ENCODE measurements at regions not wholly inside any gene's neighbourhood (a gene's known extent, or its start where the extent isn't known, plus 50 kb on each side); places are given as distances from the start of the nearest gene placed in this dataset.

DNA sequence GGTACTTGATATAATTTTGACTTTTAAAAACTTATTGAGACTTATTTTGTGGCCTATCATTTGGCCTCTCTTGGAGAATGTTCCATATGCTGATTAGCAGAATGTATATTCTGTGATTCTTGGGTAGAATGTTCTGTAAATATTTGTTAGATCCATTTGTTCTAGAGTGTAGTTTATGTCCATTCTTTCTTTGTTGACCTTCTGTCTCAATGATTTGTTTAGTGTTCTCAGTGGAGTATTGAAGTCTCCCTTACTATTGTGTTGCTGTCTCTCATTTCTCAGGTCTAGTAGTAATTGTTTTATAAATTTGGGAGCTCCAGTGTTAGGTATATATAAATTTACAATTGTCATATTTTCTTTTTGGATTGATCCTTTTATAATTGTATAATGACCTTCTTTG is 349.6 kb upstream of the CWC22 start:
- no peak overlapping the region for H3K4me3 Mint-ChIP-seq
- POLR2A ChIA-PET, result no interaction called here
- H3K36me3 Mint-ChIP-seq (ENCODE audit: low read depth), result no peaks in the 10 kb centered on the region
- CTCF ChIA-PET, result interaction anchor here (1.5 kb wide), 1 partner anchor 23 kb away, joined by 3 read pairs; no protein-coding TSS in a partner anchor
- no peak overlapping the region for H3K27ac Mint-ChIP-seq
- intact Hi-C loops (cut with DNase I, micrococcal nuclease), result loop anchor here in 1 of 2 experiments (5.0 kb wide), 1 partner anchor 701 kb away; no protein-coding TSS in a partner anchor
- ATAC-seq (no peak), DNase-seq (no peak)
- H3K4me1 Mint-ChIP-seq, result no peaks in the 10 kb centered on the region
- no peaks in the 10 kb centered on the region for H3K9me3 Mint-ChIP-seq (ENCODE audit: low read depth)
- no peaks in the 10 kb centered on the region for H3K27me3 Mint-ChIP-seq

GRCh38 chr2:180352620-180353019 is 345.5 kb upstream of the CWC22 start:
- H3K4me3 Mint-ChIP-seq, result no peak overlapping the region
- ChIA-PET CTCF (interaction anchor here (0.7 kb wide), 1 partner anchor 184 kb away, joined by 3 read pairs; no protein-coding TSS in a partner anchor), POLR2A (no interaction called here)
- no peaks in the 10 kb centered on the region for H3K9me3 Mint-ChIP-seq (ENCODE audit: low read depth)
- intact Hi-C loops (cut with DNase I, micrococcal nuclease), result no loop called here
- H3K27ac Mint-ChIP-seq, result no peak overlapping the region
- no peak for ATAC-seq
- H3K27me3 Mint-ChIP-seq, result no peaks in the 10 kb centered on the region
- no peaks in the 10 kb centered on the region for H3K4me1 Mint-ChIP-seq
- DNase-seq, result no peak
- no peaks in the 10 kb centered on the region for H3K36me3 Mint-ChIP-seq (ENCODE audit: low read depth)

GRCh38 chr2:180349809-180350208 is 342.7 kb upstream of the CWC22 start:
- ATAC-seq, result no peak
- intact Hi-C loops (cut with DNase I, micrococcal nuclease), result no loop called here
- H3K4me3 Mint-ChIP-seq, result no peak overlapping the region
- no peak overlapping the region for H3K27ac Mint-ChIP-seq
- no peaks in the 10 kb centered on the region for H3K36me3 Mint-ChIP-seq (ENCODE audit: low read depth)
- POLR2A ChIA-PET, result no interaction called here
- CTCF ChIA-PET, result interaction anchor here (0.5 kb wide), 1 partner anchor 33 kb away, joined by 5 read pairs; no protein-coding TSS in a partner anchor
- no peak for DNase-seq
- no peaks in the 10 kb centered on the region for H3K4me1 Mint-ChIP-seq
- no peaks in the 10 kb centered on the region for H3K27me3 Mint-ChIP-seq
- H3K9me3 Mint-ChIP-seq (ENCODE audit: low read depth), result no peaks in the 10 kb centered on the region

GRCh38 chr2:180343528-180344345 is 336.6 kb upstream of the CWC22 start:
- Mint-ChIP-seq H3K27ac (no peak overlapping the region), H3K27me3 (peaks cover 2% of the 10 kb centered on the region), H3K9me3 (ENCODE audit: low read depth) (peaks cover 1% of the 10 kb centered on the region), H3K4me3 (no peak overlapping the region), H3K36me3 (ENCODE audit: low read depth) (no peaks in the 10 kb centered on the region), H3K4me1 (no peaks in the 10 kb centered on the region)
- intact Hi-C loops (cut with DNase I, micrococcal nuclease), result no loop called here
- CTCF ChIA-PET, result no interaction called here
- ATAC-seq (no peak), DNase-seq (no peak)
- POLR2A ChIA-PET, result no interaction called here

GRCh38 chr2:180337136-180337535 is 330.0 kb upstream of the CWC22 start:
- H3K27me3 Mint-ChIP-seq, result peaks cover 2% of the 10 kb centered on the region

DNA sequence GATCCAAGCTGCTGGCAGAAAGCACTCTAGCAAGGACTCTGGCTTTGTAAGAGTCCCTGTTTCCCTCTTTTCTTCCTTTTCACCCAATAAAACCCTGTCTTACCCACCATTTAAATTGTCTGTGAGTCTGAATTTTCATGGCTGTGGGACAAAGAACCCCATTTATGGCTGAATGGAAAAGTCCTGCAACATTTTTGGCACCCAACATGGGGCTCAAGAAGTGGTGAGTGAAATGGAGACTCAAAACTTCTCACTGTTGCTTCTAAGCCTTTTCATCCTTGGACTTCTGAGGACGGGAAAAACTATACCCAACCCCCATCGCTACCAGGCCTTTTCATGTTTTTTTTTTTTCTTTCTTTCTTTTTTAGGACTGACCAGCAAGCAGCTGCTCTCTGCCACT is 329.5 kb upstream of the CWC22 start:
- H3K36me3 Mint-ChIP-seq (ENCODE audit: low read depth), result no peaks in the 10 kb centered on the region
- H3K9me3 Mint-ChIP-seq (ENCODE audit: low read depth), result peaks cover 9% of the 10 kb centered on the region
- no peak overlapping the region for H3K27ac Mint-ChIP-seq
- ChIA-PET CTCF (no interaction called here), POLR2A (no interaction called here)
- no peak overlapping the region for H3K4me3 Mint-ChIP-seq
- ATAC-seq, result no peak
- DNase-seq, result no peak
- H3K27me3 Mint-ChIP-seq, result no peaks in the 10 kb centered on the region
- no peaks in the 10 kb centered on the region for H3K4me1 Mint-ChIP-seq
- intact Hi-C loops (cut with DNase I, micrococcal nuclease), result no loop called here

More at GRCh38 chr2:180337136-180337535, 330.0 kb upstream of the CWC22 start:
- ATAC-seq (no peak), DNase-seq (no peak)
- ChIA-PET POLR2A (no interaction called here), CTCF (no interaction called here)
- Mint-ChIP-seq H3K9me3 (ENCODE audit: low read depth) (peaks cover 9% of the 10 kb centered on the region), H3K36me3 (ENCODE audit: low read depth) (no peaks in the 10 kb centered on the region), H3K4me3 (no peak overlapping the region), H3K4me1 (no peaks in the 10 kb centered on the region), H3K27ac (no peak overlapping the region)
- intact Hi-C loops (cut with DNase I, micrococcal nuclease), result no loop called here

GRCh38 chr2:180334514-180334913 is 327.4 kb upstream of the CWC22 start:
- Mint-ChIP-seq H3K27me3 (no peaks in the 10 kb centered on the region), H3K4me1 (no peaks in the 10 kb centered on the region), H3K27ac (no peak overlapping the region), H3K36me3 (ENCODE audit: low read depth) (no peaks in the 10 kb centered on the region), H3K4me3 (no peak overlapping the region), H3K9me3 (ENCODE audit: low read depth) (peaks cover 9% of the 10 kb centered on the region)
- ChIA-PET POLR2A (no interaction called here), CTCF (no interaction called here)
- DNase-seq (no peak), ATAC-seq (no peak)
- intact Hi-C loops (cut with DNase I, micrococcal nuclease), result no loop called here

- no peaks in the 10 kb centered on the region for H3K4me1 Mint-ChIP-seq
- POLR2A ChIA-PET, result no interaction called here
- H3K4me3 Mint-ChIP-seq, result no peak overlapping the region
- no peak for ATAC-seq
- H3K27me3 Mint-ChIP-seq, result no peaks in the 10 kb centered on the region
- intact Hi-C loops (cut with DNase I, micrococcal nuclease), result no loop called here
- no peaks in the 10 kb centered on the region for H3K9me3 Mint-ChIP-seq (ENCODE audit: low read depth)
- CTCF ChIA-PET, result interaction anchor here (0.6 kb wide), 1 partner anchor 10 kb away, joined by 3 read pairs; no protein-coding TSS in a partner anchor
- no peak overlapping the region for H3K27ac Mint-ChIP-seq
- no peak for DNase-seq
- no peaks in the 10 kb centered on the region for H3K36me3 Mint-ChIP-seq (ENCODE audit: low read depth)
Measured at GRCh38 chr2:180328795-180329422, 321.8 kb upstream of the CWC22 start.

- DNase-seq (no peak), ATAC-seq (no peak)
- ChIA-PET CTCF (no interaction called here), POLR2A (no interaction called here)
- H3K27ac Mint-ChIP-seq, result no peak overlapping the region
- intact Hi-C loops (cut with DNase I, micrococcal nuclease), result no loop called here
- no peaks in the 10 kb centered on the region for H3K4me1 Mint-ChIP-seq
- H3K4me3 Mint-ChIP-seq, result no peak overlapping the region
- no peaks in the 10 kb centered on the region for H3K9me3 Mint-ChIP-seq (ENCODE audit: low read depth)
- no peaks in the 10 kb centered on the region for H3K27me3 Mint-ChIP-seq
- no peaks in the 10 kb centered on the region for H3K36me3 Mint-ChIP-seq (ENCODE audit: low read depth)
Measured at GRCh38 chr2:180327185-180327584, 320.1 kb upstream of the CWC22 start.

- POLR2A ChIA-PET, result no interaction called here
- Mint-ChIP-seq H3K27me3 (no peaks in the 10 kb centered on the region), H3K4me1 (no peaks in the 10 kb centered on the region), H3K4me3 (no peak overlapping the region), H3K9me3 (ENCODE audit: low read depth) (no peaks in the 10 kb centered on the region), H3K27ac (no peak overlapping the region), H3K36me3 (ENCODE audit: low read depth) (no peaks in the 10 kb centered on the region)
- no peak for ATAC-seq
- intact Hi-C loops (cut with DNase I, micrococcal nuclease), result no loop called here
- CTCF ChIA-PET, result no interaction called here
- DNase-seq, result no peak
Measured at GRCh38 chr2:180325416-180326120, 318.5 kb upstream of the CWC22 start.

DNA sequence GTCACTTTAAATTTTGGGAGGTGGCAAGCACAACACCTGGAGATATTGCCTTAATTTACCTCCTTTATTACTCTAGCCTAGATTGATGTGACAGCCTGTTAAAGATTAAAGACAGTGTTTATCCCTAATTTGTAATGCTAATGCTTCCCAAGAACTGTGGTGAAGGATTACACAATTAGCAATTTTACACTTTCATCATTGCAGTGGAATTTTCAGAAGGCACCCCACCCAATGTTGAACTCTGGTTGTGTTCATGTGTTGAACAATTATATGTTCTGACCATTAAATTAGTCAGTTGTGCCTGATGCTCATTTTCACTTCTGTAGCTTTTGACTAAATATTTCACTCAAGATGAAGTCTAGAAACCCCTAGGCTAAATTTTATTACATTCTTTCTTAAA is 317.1 kb upstream of the CWC22 start:
- Mint-ChIP-seq H3K4me3 (no peak overlapping the region), H3K27ac (no peak overlapping the region), H3K27me3 (no peaks in the 10 kb centered on the region), H3K36me3 (ENCODE audit: low read depth) (no peaks in the 10 kb centered on the region), H3K9me3 (ENCODE audit: low read depth) (no peaks in the 10 kb centered on the region), H3K4me1 (no peaks in the 10 kb centered on the region)
- ChIA-PET POLR2A (no interaction called here), CTCF (no interaction called here)
- intact Hi-C loops (cut with DNase I, micrococcal nuclease), result no loop called here
- DNase-seq (no peak), ATAC-seq (no peak)

GRCh38 chr2:180322781-180323180 is 315.7 kb upstream of the CWC22 start:
- no peak overlapping the region for H3K27ac Mint-ChIP-seq
- ATAC-seq, result no peak
- intact Hi-C loops (cut with DNase I, micrococcal nuclease), result no loop called here
- ChIA-PET CTCF (no interaction called here), POLR2A (no interaction called here)
- no peaks in the 10 kb centered on the region for H3K4me1 Mint-ChIP-seq
- no peaks in the 10 kb centered on the region for H3K27me3 Mint-ChIP-seq
- H3K36me3 Mint-ChIP-seq (ENCODE audit: low read depth), result no peaks in the 10 kb centered on the region
- H3K4me3 Mint-ChIP-seq, result no peak overlapping the region
- H3K9me3 Mint-ChIP-seq (ENCODE audit: low read depth), result no peaks in the 10 kb centered on the region
- DNase-seq, result no peak
